ENCODE measurements at regions not wholly inside any gene's neighbourhood (a gene's known extent, or its start where the extent isn't known, plus 50 kb on each side); places are given as distances from the start of the nearest gene placed in this dataset.

DNA sequence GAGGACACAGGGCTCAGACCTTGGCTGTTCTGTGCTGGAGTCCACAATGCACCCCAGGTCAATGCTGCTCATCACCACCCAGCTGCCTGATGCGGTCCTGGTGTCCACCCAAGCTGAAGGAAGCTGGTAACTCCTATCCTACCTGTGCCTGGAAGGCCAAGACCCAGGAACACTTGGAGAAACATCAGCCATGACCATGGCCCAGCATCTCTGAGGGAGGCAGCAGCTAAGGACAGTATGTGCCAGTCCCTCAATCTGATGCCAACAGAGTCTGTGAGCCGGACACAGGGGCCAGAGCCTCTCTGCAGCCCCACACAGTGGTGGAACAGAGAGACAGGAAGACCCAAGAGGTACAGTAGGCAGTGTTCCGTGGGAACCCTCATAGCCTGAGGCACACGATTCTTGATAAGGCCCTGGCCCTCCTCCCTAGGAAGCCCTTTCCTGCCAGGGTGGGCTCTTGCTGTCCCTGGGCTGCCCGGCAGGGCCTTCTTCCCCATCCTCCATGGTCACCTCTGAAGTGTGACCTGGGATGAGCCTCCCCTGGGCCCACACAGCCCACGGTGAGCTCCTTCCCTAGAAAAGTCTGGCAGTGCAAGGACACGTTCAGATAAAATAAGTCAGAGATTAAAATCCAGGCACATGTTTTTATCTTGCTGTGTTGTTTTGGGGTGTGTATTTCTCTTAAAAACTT is 170.7 kb downstream of the THBS2 start:
- Histone ChIP-seq H2AK5ac (ENCODE audit: low read length, severe bottlenecking) (peak overlapping the region; percentile 37), H4K8ac (ENCODE audit: low read length) (no peak overlapping the region), H2BK120ac (ENCODE audit: low read depth, low read length) (no peak overlapping the region), H3K4me2 (ENCODE audit: low read length, poor library complexity, severe bottlenecking) (no peak overlapping the region), H3K4me1 (ENCODE audit: control insufficient read depth, insufficient read depth, low read depth, low read length) (peaks cover 8% of the 10 kb centered on the region), H3K18ac (ENCODE audit: low read depth in 1 of 2, low read length in 2 of 2) (no peak overlapping the region), H3K23ac (ENCODE audit: low read length in 2 of 2) (no peak overlapping the region), H3K4me3 (ENCODE audit: insufficient read depth in 1 of 2, low read depth in 1 of 2, low read length in 2 of 2) (no peak overlapping the region), H3K79me1 (replicated peaks; ENCODE audit: low read length, poor library complexity, severe bottlenecking) (no peaks in the 10 kb centered on the region), H3K27ac (ENCODE audit: low read length, poor library complexity, severe bottlenecking) (no peak overlapping the region), H2AFZ (ENCODE audit: low read depth, low read length) (no peak overlapping the region), H3K9ac (ENCODE audit: low read length) (no peak overlapping the region), H2BK5ac (ENCODE audit: low read depth, low read length, poor library complexity, severe bottlenecking) (no peak overlapping the region), H2BK15ac (ENCODE audit: low read depth, poor library complexity, severe bottlenecking) (no peak overlapping the region), H3K27me3 (ENCODE audit: control insufficient read depth in 1 of 2, insufficient read depth in 1 of 2, low read length in 2 of 2) (no peaks in the 10 kb centered on the region), H4K91ac (ENCODE audit: low read length) (no peak overlapping the region), H3K4ac (ENCODE audit: low read depth in 1 of 2, low read length in 2 of 2) (no peak overlapping the region), H3K36me3 (ENCODE audit: control insufficient read depth in 1 of 2, insufficient read depth in 2 of 2, low read depth in 1 of 2, low read length in 2 of 2) (no peaks in the 10 kb centered on the region), H2BK12ac (ENCODE audit: low read length in 2 of 2) (no peak overlapping the region), H3K9me3 (ENCODE audit: control insufficient read depth, low read length) (no peaks in the 10 kb centered on the region), H3K14ac (ENCODE audit: low read length in 2 of 2) (no peak overlapping the region)
- no peak for DNase-seq
- 71% methylated on average over 5 of the region's 7 CpGs for WGBS

DNA sequence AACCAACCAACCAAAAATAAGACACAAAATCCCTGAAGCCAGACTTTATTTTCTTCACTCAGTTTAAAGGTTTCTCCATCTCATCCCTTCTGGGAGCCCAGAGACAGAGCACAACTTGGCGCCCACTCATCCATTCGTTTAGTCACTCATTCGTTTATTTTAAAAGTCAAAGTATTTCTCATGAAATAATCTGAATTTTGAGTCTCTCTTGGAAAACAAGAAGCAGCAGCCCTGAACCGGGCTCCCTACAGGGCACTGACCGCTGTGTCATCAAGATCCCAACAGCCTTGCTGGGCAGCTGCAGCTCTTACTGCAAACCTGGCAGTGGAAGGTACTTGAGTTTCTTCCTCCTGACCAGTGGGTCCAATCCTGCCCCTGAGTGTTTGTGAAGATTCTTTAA is 171.6 kb downstream of the THBS2 start:
- no peaks in the 10 kb centered on the region for H3K36me3 ChIP-seq (ENCODE audit: control insufficient read depth in 1 of 2, insufficient read depth in 2 of 2, low read depth in 1 of 2, low read length in 2 of 2)
- no peak overlapping the region for H3K18ac ChIP-seq (ENCODE audit: low read depth in 1 of 2, low read length in 2 of 2)
- no peak overlapping the region for H3K27ac ChIP-seq (ENCODE audit: low read length, poor library complexity, severe bottlenecking)
- H3K4me2 ChIP-seq (ENCODE audit: low read length, poor library complexity, severe bottlenecking), result no peak overlapping the region
- no peak overlapping the region for H3K23ac ChIP-seq (ENCODE audit: low read length in 2 of 2)
- no peak overlapping the region for H2BK12ac ChIP-seq (ENCODE audit: low read length in 2 of 2)
- H3K4me3 ChIP-seq (ENCODE audit: insufficient read depth in 1 of 2, low read depth in 1 of 2, low read length in 2 of 2), result no peak overlapping the region
- no peaks in the 10 kb centered on the region for H3K9me3 ChIP-seq (ENCODE audit: control insufficient read depth, low read length)
- no peak overlapping the region for H2BK15ac ChIP-seq (ENCODE audit: low read depth, poor library complexity, severe bottlenecking)
- peaks cover 8% of the 10 kb centered on the region for H3K4me1 ChIP-seq (ENCODE audit: control insufficient read depth, insufficient read depth, low read depth, low read length)
- DNase-seq, result no peak
- no peak overlapping the region for H2BK5ac ChIP-seq (ENCODE audit: low read depth, low read length, poor library complexity, severe bottlenecking)
- H3K9ac ChIP-seq (ENCODE audit: low read length), result no peak overlapping the region
- no peaks in the 10 kb centered on the region for H3K79me1 ChIP-seq (replicated peaks; ENCODE audit: low read length, poor library complexity, severe bottlenecking)
- no peak overlapping the region for H2AK5ac ChIP-seq (ENCODE audit: low read length, severe bottlenecking)
- no peak overlapping the region for H3K4ac ChIP-seq (ENCODE audit: low read depth in 1 of 2, low read length in 2 of 2)
- 87% methylated on average over 5 of the region's 5 CpGs for WGBS
- H4K8ac ChIP-seq (ENCODE audit: low read length), result no peak overlapping the region
- H3K14ac ChIP-seq (ENCODE audit: low read length in 2 of 2), result no peak overlapping the region
- H2AFZ ChIP-seq (ENCODE audit: low read depth, low read length), result no peak overlapping the region
- no peaks in the 10 kb centered on the region for H3K27me3 ChIP-seq (ENCODE audit: control insufficient read depth in 1 of 2, insufficient read depth in 1 of 2, low read length in 2 of 2)
- no peak overlapping the region for H2BK120ac ChIP-seq (ENCODE audit: low read depth, low read length)
- no peak overlapping the region for H4K91ac ChIP-seq (ENCODE audit: low read length)

DNA sequence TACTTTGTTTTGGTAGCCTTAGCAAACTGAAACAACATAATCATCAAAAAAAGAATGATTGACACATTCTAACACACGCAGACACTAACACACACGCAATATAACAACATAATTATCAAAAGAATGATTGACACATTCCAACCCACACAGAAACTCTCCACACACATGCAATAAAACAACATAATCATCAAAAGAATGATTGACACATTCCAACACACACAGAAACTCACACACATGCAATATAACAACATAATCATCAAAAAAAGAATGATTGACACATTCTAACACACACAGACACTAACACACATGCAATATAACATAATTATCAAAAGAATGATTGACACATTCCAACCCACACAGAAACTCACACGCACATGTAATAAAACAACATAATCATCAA is 172.4 kb downstream of the THBS2 start:
- DNase-seq, result no peak
- Histone ChIP-seq H2BK15ac (ENCODE audit: low read depth, poor library complexity, severe bottlenecking) (no peak overlapping the region), H3K4me2 (ENCODE audit: low read length, poor library complexity, severe bottlenecking) (no peak overlapping the region), H3K36me3 (ENCODE audit: control insufficient read depth in 1 of 2, insufficient read depth in 2 of 2, low read depth in 1 of 2, low read length in 2 of 2) (no peaks in the 10 kb centered on the region), H3K27me3 (ENCODE audit: control insufficient read depth in 1 of 2, insufficient read depth in 1 of 2, low read length in 2 of 2) (no peaks in the 10 kb centered on the region), H3K79me1 (replicated peaks; ENCODE audit: low read length, poor library complexity, severe bottlenecking) (no peaks in the 10 kb centered on the region), H2BK12ac (ENCODE audit: low read length in 2 of 2) (no peak overlapping the region), H3K14ac (ENCODE audit: low read length in 2 of 2) (no peak overlapping the region), H4K91ac (ENCODE audit: low read length) (no peak overlapping the region), H3K4me1 (ENCODE audit: control insufficient read depth, insufficient read depth, low read depth, low read length) (peaks cover 8% of the 10 kb centered on the region), H4K8ac (ENCODE audit: low read length) (no peak overlapping the region), H2BK120ac (ENCODE audit: low read depth, low read length) (no peak overlapping the region), H2AK5ac (ENCODE audit: low read length, severe bottlenecking) (no peak overlapping the region), H3K23ac (ENCODE audit: low read length in 2 of 2) (no peak overlapping the region), H3K9ac (ENCODE audit: low read length) (no peak overlapping the region), H3K18ac (ENCODE audit: low read depth in 1 of 2, low read length in 2 of 2) (no peak overlapping the region), H3K4me3 (ENCODE audit: insufficient read depth in 1 of 2, low read depth in 1 of 2, low read length in 2 of 2) (no peak overlapping the region), H3K9me3 (ENCODE audit: control insufficient read depth, low read length) (no peaks in the 10 kb centered on the region), H3K27ac (ENCODE audit: low read length, poor library complexity, severe bottlenecking) (no peak overlapping the region), H3K4ac (ENCODE audit: low read depth in 1 of 2, low read length in 2 of 2) (no peak overlapping the region), H2AFZ (ENCODE audit: low read depth, low read length) (no peak overlapping the region), H2BK5ac (ENCODE audit: low read depth, low read length, poor library complexity, severe bottlenecking) (no peak overlapping the region)
- 80% methylated on average over 3 of the region's 3 CpGs for WGBS

DNA sequence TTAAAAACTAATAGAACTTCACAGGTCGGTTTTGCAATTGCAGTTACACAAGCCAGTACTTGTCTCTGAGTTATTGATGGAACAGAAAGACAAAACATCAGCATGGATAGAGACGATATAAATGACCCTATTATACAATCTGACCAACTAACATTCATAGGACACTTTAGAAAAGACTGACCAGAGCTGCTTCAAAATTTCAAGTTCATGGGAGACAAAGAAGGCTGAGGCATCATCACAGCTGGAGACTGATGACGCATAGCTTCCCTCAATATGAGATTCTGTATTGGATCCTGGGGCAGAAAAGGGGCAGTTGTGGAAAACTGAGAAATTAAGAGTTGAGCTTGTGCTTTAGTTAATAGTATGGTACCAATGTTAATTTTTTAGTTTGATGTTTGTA is 174.0 kb downstream of the THBS2 start:
- H3K4me3 ChIP-seq (ENCODE audit: insufficient read depth in 1 of 2, low read depth in 1 of 2, low read length in 2 of 2), result no peak overlapping the region
- no peak overlapping the region for H2AK5ac ChIP-seq (ENCODE audit: low read length, severe bottlenecking)
- no peaks in the 10 kb centered on the region for H3K36me3 ChIP-seq (ENCODE audit: control insufficient read depth in 1 of 2, insufficient read depth in 2 of 2, low read depth in 1 of 2, low read length in 2 of 2)
- no peak overlapping the region for H2AFZ ChIP-seq (ENCODE audit: low read depth, low read length)
- no peak overlapping the region for H2BK12ac ChIP-seq (ENCODE audit: low read length in 2 of 2)
- DNase-seq, result no peak
- no peaks in the 10 kb centered on the region for H3K9me3 ChIP-seq (ENCODE audit: control insufficient read depth, low read length)
- H2BK120ac ChIP-seq (ENCODE audit: low read depth, low read length), result no peak overlapping the region
- no peak overlapping the region for H2BK15ac ChIP-seq (ENCODE audit: low read depth, poor library complexity, severe bottlenecking)
- H3K4ac ChIP-seq (ENCODE audit: low read depth in 1 of 2, low read length in 2 of 2), result no peak overlapping the region
- no peak overlapping the region for H3K23ac ChIP-seq (ENCODE audit: low read length in 2 of 2)
- peaks cover 9% of the 10 kb centered on the region for H3K4me1 ChIP-seq (ENCODE audit: control insufficient read depth, insufficient read depth, low read depth, low read length)
- H3K9ac ChIP-seq (ENCODE audit: low read length), result no peak overlapping the region
- H4K8ac ChIP-seq (ENCODE audit: low read length), result no peak overlapping the region
- no peaks in the 10 kb centered on the region for H3K27me3 ChIP-seq (ENCODE audit: control insufficient read depth in 1 of 2, insufficient read depth in 1 of 2, low read length in 2 of 2)
- H3K79me1 ChIP-seq (replicated peaks; ENCODE audit: low read length, poor library complexity, severe bottlenecking), result no peaks in the 10 kb centered on the region
- no peak overlapping the region for H3K14ac ChIP-seq (ENCODE audit: low read length in 2 of 2)
- H3K4me2 ChIP-seq (ENCODE audit: low read length, poor library complexity, severe bottlenecking), result no peak overlapping the region
- WGBS, result 73% methylated on average over 3 of the region's 3 CpGs
- H4K91ac ChIP-seq (ENCODE audit: low read length), result no peak overlapping the region
- no peak overlapping the region for H2BK5ac ChIP-seq (ENCODE audit: low read depth, low read length, poor library complexity, severe bottlenecking)
- no peak overlapping the region for H3K18ac ChIP-seq (ENCODE audit: low read depth in 1 of 2, low read length in 2 of 2)
- H3K27ac ChIP-seq (ENCODE audit: low read length, poor library complexity, severe bottlenecking), result no peak overlapping the region
